ENCODE measurements at regions not wholly inside any gene's neighbourhood (a gene's known extent, or its start where the extent isn't known, plus 50 kb on each side); places are given as distances from the start of the nearest gene placed in this dataset.
A peak's percentile ranks its signal among the peaks of the same experiment; 100 is the strongest.

- no peak for DNase-seq
- Mint-ChIP-seq H3K27ac (no peak overlapping the region), H3K9me3 (no peaks in the 10 kb centered on the region), H3K4me1 (no peaks in the 10 kb centered on the region), H3K27me3 (no peaks in the 10 kb centered on the region), H3K4me3 (no peak overlapping the region), H3K36me3 (ENCODE audit: low read depth) (no peaks in the 10 kb centered on the region)
- ChIA-PET POLR2A (no interaction called here), CTCF (no interaction called here)
Observed at GRCh38 chr19:31126236-31126635, 223.0 kb downstream of the TSHZ3 start.

DNA sequence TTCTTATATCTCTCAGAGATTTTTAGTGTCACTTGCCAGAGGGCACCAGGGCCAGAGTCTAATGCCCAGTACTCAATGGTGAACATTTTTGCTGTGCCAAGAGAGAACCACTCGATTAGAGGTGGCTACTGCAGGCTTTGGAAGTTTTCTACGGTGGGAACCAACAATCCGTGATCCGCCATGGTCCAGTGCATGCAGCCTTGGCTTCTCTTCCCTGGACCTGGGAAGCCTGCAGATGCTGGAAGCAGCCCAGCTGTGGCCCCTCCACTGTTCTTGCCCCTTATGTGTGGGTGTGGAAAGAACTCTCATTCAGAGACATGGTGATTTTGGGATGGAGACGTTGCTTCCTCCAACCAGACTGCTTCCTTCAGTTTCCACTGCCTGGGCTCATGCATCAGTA, 224.2 kb downstream of the TSHZ3 start:
- POLR2A ChIA-PET: no interaction called here
- CTCF ChIA-PET: interaction anchor here (0.6 kb wide), 1 partner anchor 20 kb away, joined by 3 read pairs; no protein-coding TSS in a partner anchor

GRCh38 chr19:31121501-31121900, 227.7 kb downstream of the TSHZ3 start:
- Mint-ChIP-seq H3K4me3 (no peak overlapping the region), H3K9me3 (no peaks in the 10 kb centered on the region), H3K4me1 (no peaks in the 10 kb centered on the region), H3K27me3 (no peaks in the 10 kb centered on the region), H3K27ac (no peak overlapping the region), H3K36me3 (ENCODE audit: low read depth) (no peaks in the 10 kb centered on the region)
- CTCF ChIA-PET: no interaction called here
- POLR2A ChIA-PET: no interaction called here
- DNase-seq: no peak

More for the DNA sequence above, 224.2 kb downstream of the TSHZ3 start:
- no peak overlapping the region for H3K4me3 Mint-ChIP-seq
- H3K27me3 Mint-ChIP-seq: no peaks in the 10 kb centered on the region
- no peaks in the 10 kb centered on the region for H3K9me3 Mint-ChIP-seq
- H3K36me3 Mint-ChIP-seq (ENCODE audit: low read depth): no peaks in the 10 kb centered on the region
- H3K4me1 Mint-ChIP-seq: no peaks in the 10 kb centered on the region
- no peak for DNase-seq
- H3K27ac Mint-ChIP-seq: no peak overlapping the region

DNA sequence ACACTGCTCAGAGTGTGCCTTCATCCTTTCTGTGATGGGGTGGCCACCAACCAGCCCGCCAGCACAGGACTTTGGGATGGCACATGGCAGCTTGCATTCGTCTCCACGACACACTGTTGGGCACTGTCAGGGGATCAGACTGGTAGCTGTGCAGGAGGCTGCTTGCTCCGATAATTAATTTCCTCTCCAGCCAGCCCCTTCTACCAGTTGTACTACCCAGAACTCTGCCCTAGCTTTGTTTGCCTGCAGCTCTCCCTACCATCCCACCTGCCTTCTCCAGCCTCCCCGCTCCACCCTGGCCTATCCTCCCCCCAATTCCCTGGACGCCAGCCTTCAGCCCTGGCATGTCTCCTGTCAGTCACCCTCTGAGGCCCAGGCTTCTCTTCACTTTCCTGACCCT, 228.3 kb downstream of the TSHZ3 start:
- Mint-ChIP-seq H3K4me1 (no peaks in the 10 kb centered on the region), H3K4me3 (no peak overlapping the region)

DNA sequence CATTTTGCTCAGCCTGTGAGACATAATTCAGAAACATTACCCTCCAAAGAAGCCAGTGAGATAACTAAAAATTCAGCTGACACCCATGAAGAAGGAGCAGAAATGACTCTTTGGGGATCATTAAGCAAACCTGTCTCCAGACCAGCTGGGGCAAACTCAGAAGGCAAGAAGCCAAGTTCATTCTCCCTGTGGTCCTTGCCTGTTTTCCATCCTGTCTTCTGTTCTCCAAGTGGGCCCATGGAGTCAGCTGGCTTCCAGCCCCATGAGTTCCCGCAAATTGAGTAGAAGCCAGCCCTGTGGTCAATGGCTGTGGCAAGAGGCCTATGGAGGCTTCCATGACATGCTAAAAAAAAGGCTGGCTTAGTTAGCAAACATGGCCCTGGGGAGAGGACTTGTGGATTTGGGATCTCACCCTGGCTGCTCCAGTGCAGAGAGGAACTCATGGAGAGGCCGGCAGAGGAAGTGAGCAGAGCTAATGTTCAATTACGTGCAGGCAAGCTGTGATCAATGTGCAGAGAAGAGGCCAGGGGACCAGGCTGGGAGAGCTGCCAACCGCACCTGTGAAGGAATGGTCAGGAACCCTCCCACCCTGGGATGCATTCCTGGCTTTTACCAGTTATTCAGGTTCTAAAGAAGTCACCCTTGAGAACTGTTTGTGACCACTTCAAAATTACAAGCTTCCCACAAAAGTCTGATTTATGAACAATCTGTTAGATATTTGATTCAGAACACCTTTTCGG, 229.1 kb downstream of the TSHZ3 start:
- POLR2A ChIA-PET: no interaction called here
- no peaks in the 10 kb centered on the region for H3K36me3 Mint-ChIP-seq (ENCODE audit: low read depth)
- CTCF ChIA-PET: no interaction called here
- H3K27ac Mint-ChIP-seq: no peak overlapping the region
- H3K4me3 Mint-ChIP-seq: no peak overlapping the region
- H3K9me3 Mint-ChIP-seq: no peaks in the 10 kb centered on the region
- no peak for DNase-seq
- H3K4me1 Mint-ChIP-seq: no peaks in the 10 kb centered on the region
- H3K27me3 Mint-ChIP-seq: no peaks in the 10 kb centered on the region

More for the DNA sequence above, 228.3 kb downstream of the TSHZ3 start:
- H3K36me3 Mint-ChIP-seq (ENCODE audit: low read depth): no peaks in the 10 kb centered on the region
- ChIA-PET POLR2A (no interaction called here), CTCF (no interaction called here)
- no peaks in the 10 kb centered on the region for H3K27me3 Mint-ChIP-seq
- no peaks in the 10 kb centered on the region for H3K9me3 Mint-ChIP-seq
- H3K27ac Mint-ChIP-seq: no peak overlapping the region
- DNase-seq: no peak

GRCh38 chr19:31118986-31119385, 230.2 kb downstream of the TSHZ3 start:
- Mint-ChIP-seq H3K9me3 (no peaks in the 10 kb centered on the region), H3K27me3 (no peaks in the 10 kb centered on the region), H3K27ac (no peak overlapping the region), H3K4me1 (no peaks in the 10 kb centered on the region), H3K36me3 (ENCODE audit: low read depth) (no peaks in the 10 kb centered on the region), H3K4me3 (no peak overlapping the region)
- no peak for DNase-seq
- ChIA-PET CTCF (no interaction called here), POLR2A (no interaction called here)

GRCh38 chr19:31118287-31118955, 230.8 kb downstream of the TSHZ3 start:
- no peaks in the 10 kb centered on the region for H3K4me1 Mint-ChIP-seq
- DNase-seq: no peak
- H3K4me3 Mint-ChIP-seq: no peak overlapping the region
- ChIA-PET POLR2A (no interaction called here), CTCF (no interaction called here)
- no peaks in the 10 kb centered on the region for H3K36me3 Mint-ChIP-seq (ENCODE audit: low read depth)
- H3K27ac Mint-ChIP-seq: no peak overlapping the region
- no peaks in the 10 kb centered on the region for H3K27me3 Mint-ChIP-seq
- no peaks in the 10 kb centered on the region for H3K9me3 Mint-ChIP-seq

DNA sequence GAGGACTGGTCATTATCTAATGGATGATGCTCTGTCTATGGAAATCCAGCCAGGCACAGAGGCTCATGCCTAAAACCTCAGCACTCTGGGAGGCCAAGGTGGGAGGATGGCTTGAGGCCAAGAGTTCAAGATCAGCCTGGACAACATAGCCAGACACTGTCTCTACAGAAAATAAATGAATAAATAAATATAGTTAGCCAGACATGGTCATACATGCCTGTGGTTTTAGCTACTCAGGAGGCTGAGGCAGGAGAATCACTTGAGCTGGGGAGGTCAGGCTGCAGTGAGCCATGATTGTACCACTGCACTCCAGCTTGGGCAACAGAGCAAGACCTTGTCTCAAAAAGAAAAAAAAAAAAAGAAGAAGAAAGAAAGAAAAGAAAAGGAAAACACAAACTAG, 234.7 kb downstream of the TSHZ3 start:
- ChIA-PET POLR2A (no interaction called here), CTCF (interaction anchor here (0.7 kb wide), 1 partner anchor 144 kb away, joined by 3 read pairs; no protein-coding TSS in a partner anchor)
- no peak for DNase-seq
- Mint-ChIP-seq H3K4me3 (no peak overlapping the region), H3K27ac (no peak overlapping the region), H3K9me3 (no peaks in the 10 kb centered on the region), H3K36me3 (ENCODE audit: low read depth) (no peaks in the 10 kb centered on the region), H3K4me1 (peaks cover 2% of the 10 kb centered on the region), H3K27me3 (peaks cover 2% of the 10 kb centered on the region)

GRCh38 chr19:31113293-31113692, 235.9 kb downstream of the TSHZ3 start:
- ChIA-PET CTCF (no interaction called here), POLR2A (no interaction called here)
- Mint-ChIP-seq H3K4me3 (no peak overlapping the region), H3K4me1 (peaks cover 7% of the 10 kb centered on the region), H3K36me3 (ENCODE audit: low read depth) (no peaks in the 10 kb centered on the region), H3K27ac (no peak overlapping the region), H3K9me3 (no peaks in the 10 kb centered on the region), H3K27me3 (peaks cover 2% of the 10 kb centered on the region)
- DNase-seq: no peak

GRCh38 chr19:31112158-31112557, 237.1 kb downstream of the TSHZ3 start:
- Mint-ChIP-seq H3K4me1 (peaks cover 7% of the 10 kb centered on the region), H3K27me3 (peaks cover 2% of the 10 kb centered on the region), H3K36me3 (ENCODE audit: low read depth) (no peaks in the 10 kb centered on the region), H3K4me3 (no peak overlapping the region), H3K27ac (no peak overlapping the region), H3K9me3 (no peaks in the 10 kb centered on the region)
- no peak for DNase-seq
- CTCF ChIA-PET: no interaction called here
- POLR2A ChIA-PET: no interaction called here

DNA sequence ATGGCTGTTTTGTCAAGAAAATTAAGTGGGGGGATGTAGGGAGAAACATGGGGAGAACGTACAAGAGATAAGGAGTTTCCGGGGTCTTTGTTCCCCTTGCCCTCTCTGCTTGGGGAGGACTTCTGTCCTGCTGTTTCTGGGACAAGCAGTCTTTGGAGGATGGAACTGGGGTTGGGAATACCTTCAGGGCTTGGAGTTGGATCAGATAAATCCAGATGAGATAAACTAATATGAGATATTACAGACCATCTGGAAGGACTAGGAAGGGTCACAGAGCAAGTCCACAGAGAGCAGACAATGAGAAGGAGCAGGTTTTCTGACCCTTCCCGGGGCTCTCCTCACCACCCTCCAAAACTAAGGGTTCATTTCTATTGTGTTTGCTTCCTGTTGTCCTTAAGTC, 237.5 kb downstream of the TSHZ3 start:
- Mint-ChIP-seq H3K9me3 (no peaks in the 10 kb centered on the region), H3K27me3 (peaks cover 2% of the 10 kb centered on the region), H3K4me1 (peaks cover 7% of the 10 kb centered on the region), H3K36me3 (ENCODE audit: low read depth) (no peaks in the 10 kb centered on the region), H3K4me3 (no peak overlapping the region), H3K27ac (no peak overlapping the region)
- POLR2A ChIA-PET: no interaction called here
- CTCF ChIA-PET: interaction anchor here (0.6 kb wide), 1 partner anchor 235 kb away, joined by 3 read pairs; no protein-coding TSS in a partner anchor
- DNase-seq: no peak

GRCh38 chr19:31110336-31110735, 238.9 kb downstream of the TSHZ3 start:
- CTCF ChIA-PET: no interaction called here
- peak; percentile 17 for DNase-seq
- H3K4me1 Mint-ChIP-seq: peaks cover 7% of the 10 kb centered on the region
- peaks cover 2% of the 10 kb centered on the region for H3K27me3 Mint-ChIP-seq
- H3K36me3 Mint-ChIP-seq (ENCODE audit: low read depth): no peaks in the 10 kb centered on the region
- POLR2A ChIA-PET: no interaction called here
- H3K4me3 Mint-ChIP-seq: no peak overlapping the region
- H3K9me3 Mint-ChIP-seq: no peaks in the 10 kb centered on the region
- no peak overlapping the region for H3K27ac Mint-ChIP-seq

DNA sequence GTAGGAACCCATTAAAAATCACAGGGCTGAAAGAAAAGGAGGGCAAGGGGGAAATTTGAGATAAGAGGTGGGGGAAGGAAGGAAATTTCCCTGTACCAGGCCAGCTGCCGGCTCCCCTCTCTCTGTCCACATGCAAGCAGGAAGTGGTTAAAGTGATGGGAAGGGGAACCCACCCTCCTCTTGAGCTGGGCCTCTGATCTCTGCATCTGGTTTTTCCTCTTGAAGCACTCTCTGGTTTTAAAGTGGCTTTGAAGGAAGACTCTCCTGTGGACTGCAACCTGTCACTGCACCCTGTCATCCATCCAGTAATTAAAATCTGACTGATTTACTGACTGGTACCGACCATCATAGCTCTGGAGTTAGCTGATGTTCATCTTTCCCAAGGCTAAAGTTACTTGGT, 239.6 kb downstream of the TSHZ3 start:
- Mint-ChIP-seq H3K9me3 (no peaks in the 10 kb centered on the region), H3K27ac (no peak overlapping the region), H3K27me3 (peaks cover 2% of the 10 kb centered on the region), H3K4me1 (peaks cover 7% of the 10 kb centered on the region), H3K36me3 (ENCODE audit: low read depth) (no peaks in the 10 kb centered on the region), H3K4me3 (no peak overlapping the region)
- ChIA-PET CTCF (no interaction called here), POLR2A (no interaction called here)
- no peak for DNase-seq

DNA sequence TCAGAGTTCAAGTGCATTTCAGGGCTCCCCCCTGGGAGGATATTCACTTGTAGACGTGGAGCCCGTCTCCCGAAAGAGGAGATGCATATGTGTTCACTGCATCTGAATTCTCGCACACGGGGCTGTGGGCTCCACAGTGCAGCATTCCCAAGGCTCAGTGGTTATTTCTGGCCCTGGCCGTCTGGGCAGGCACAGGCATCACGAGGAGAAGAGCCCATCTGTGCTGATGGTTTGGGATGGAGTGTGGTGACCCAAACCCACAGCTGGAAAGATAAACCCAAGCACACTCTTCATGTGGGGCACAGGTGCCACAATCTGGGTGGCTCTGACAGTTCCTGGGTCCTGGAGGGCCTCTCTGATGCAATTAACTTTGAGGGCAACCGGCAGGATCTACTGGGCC, 242.1 kb downstream of the TSHZ3 start:
- H3K9me3 Mint-ChIP-seq: no peaks in the 10 kb centered on the region
- H3K4me3 Mint-ChIP-seq: no peak overlapping the region

More for the DNA sequence above, 242.1 kb downstream of the TSHZ3 start:
- H3K27me3 Mint-ChIP-seq: peaks cover 2% of the 10 kb centered on the region
- no peaks in the 10 kb centered on the region for H3K36me3 Mint-ChIP-seq (ENCODE audit: low read depth)
- ChIA-PET CTCF (no interaction called here), POLR2A (no interaction called here)
- DNase-seq: no peak
- no peak overlapping the region for H3K27ac Mint-ChIP-seq
- H3K4me1 Mint-ChIP-seq: peaks cover 7% of the 10 kb centered on the region
